HG02759 (cell line): ENCODE measurements at regions not wholly inside any gene's neighbourhood (a gene's known extent, or its start where the extent isn't known, plus 50 kb on each side); places are given as distances from the start of the nearest gene placed in this dataset.

Experiments
- ATAC-seq: cut with Tn5 transposase; IDR thresholded peaks from one replicate; pipeline ENCODE4 v1.9.1; 2021; ENCODE audit warnings: mild to moderate bottlenecking, moderate library complexity; ENCODE audit not compliant: unreplicated experiment

- ATAC-seq = no peak
Observed at GRCh38 chr6:54009052-54009654, 102.1 kb upstream of the MLIP start.

GRCh38 chr6:54010340-54011276 lies 100.6 kb upstream of the MLIP start:
- ATAC-seq = no peak

- no peak for ATAC-seq
Observed at GRCh38 chr6:54011277-54011648, 100.0 kb upstream of the MLIP start.

GRCh38 chr6:54013966-54014365 lies 97.3 kb upstream of the MLIP start:
- ATAC-seq = no peak

GRCh38 chr6:54014440-54014839 lies 96.8 kb upstream of the MLIP start:
- no peak for ATAC-seq

GRCh38 chr6:54017877-54018276 lies 93.4 kb upstream of the MLIP start:
- ATAC-seq = no peak

GRCh38 chr6:54018722-54019121 lies 92.5 kb upstream of the MLIP start:
- ATAC-seq = no peak

- no peak for ATAC-seq
Observed at GRCh38 chr6:54019860-54020259, 91.4 kb upstream of the MLIP start.

- no peak for ATAC-seq
Observed at GRCh38 chr6:54020334-54020733, 90.9 kb upstream of the MLIP start.

GRCh38 chr6:54026652-54027400 lies 84.4 kb upstream of the MLIP start:
- no peak for ATAC-seq

GRCh38 chr6:54028170-54028569 lies 83.1 kb upstream of the MLIP start:
- no peak for ATAC-seq

GRCh38 chr6:54029187-54029586 lies 82.1 kb upstream of the MLIP start:
- ATAC-seq = no peak

GRCh38 chr6:54031169-54031568 lies 80.1 kb upstream of the MLIP start:
- no peak for ATAC-seq

- no peak for ATAC-seq
Observed at GRCh38 chr6:54037277-54037779, 73.9 kb upstream of the MLIP start.

- no peak for ATAC-seq
Observed at GRCh38 chr6:54040545-54040944, 70.7 kb upstream of the MLIP start.

GRCh38 chr6:54041239-54041638 lies 70.0 kb upstream of the MLIP start:
- ATAC-seq = no peak

GRCh38 chr6:54043360-54043759 lies 67.9 kb upstream of the MLIP start:
- no peak for ATAC-seq

- no peak for ATAC-seq
Observed at GRCh38 chr6:54044059-54044458, 67.2 kb upstream of the MLIP start.

GRCh38 chr6:54048782-54049181 lies 62.5 kb upstream of the MLIP start:
- ATAC-seq = no peak

- ATAC-seq = no peak
Observed at GRCh38 chr6:54050750-54051149, 60.5 kb upstream of the MLIP start.

- ATAC-seq = no peak
Observed at GRCh38 chr6:54053881-54054391, 57.3 kb upstream of the MLIP start.
